GM23248 (cell line): ENCODE measurements at regions not wholly inside any gene's neighbourhood (a gene's known extent, or its start where the extent isn't known, plus 50 kb on each side); places are given as distances from the start of the nearest gene placed in this dataset.

Source experiments
- EZH2 ChIP-seq: fragments of 200-600 bp; sonication (generic); IDR thresholded peaks from 2 replicates; pipeline ENCODE4 v1.6.1; 2018; ENCODE audit warnings: antibody characterized with exemption, mild to moderate bottlenecking; ENCODE audit not compliant: insufficient read depth, poor library complexity, severe bottlenecking
- EZH2phosphoT487 ChIP-seq: fragments of 200-600 bp; sonication (generic); IDR thresholded peaks from 2 replicates; pipeline ENCODE4 v1.6.1; 2018; ENCODE audit warnings: antibody characterized with exemption, moderate library complexity, mild to moderate bottlenecking, low read depth; ENCODE audit not compliant: insufficient read depth

- TF ChIP-seq EZH2 (no peak), EZH2phosphoT487 (no peak)
Observed at GRCh38 chr16:72590151-72590937, 418.4 kb upstream of the PMFBP1 start.
